K562 (cell line): ENCODE measurements at regions not wholly inside any gene's neighbourhood (a gene's known extent, or its start where the extent isn't known, plus 50 kb on each side); places are given as distances from the start of the nearest gene placed in this dataset.

ENCODE experiments used
- ARID1B ChIP-seq: fragments of 450-650 bp; IDR thresholded peaks from 2 replicates; pipeline ENCODE4 v1.6.1; 2016; ENCODE audit warnings: antibody characterized with exemption, mild to moderate bottlenecking, inconsistent platforms
- BACH1 ChIP-seq: fragments of 200-800 bp; sonication (Bioruptor generic); IDR thresholded peaks from 2 replicates; pipeline ENCODE4 v1.6.1; 2016; ENCODE audit warnings: missing genetic modification characterization, missing compliant biosample characterization
- CC2D1A ChIP-seq: fragments of 450-650 bp; IDR thresholded peaks from 2 replicates; pipeline ENCODE4 v1.6.1; 2017; ENCODE audit warnings: mild to moderate bottlenecking
- CTCF ChIP-seq, 3 experiments: IDR thresholded peaks in 2 of 3; conservative IDR thresholded peaks in 1 of 3; 2 replicates each; pipeline ENCODE4 v1.5.1; 2011 to 2012; ENCODE audit warnings: low read length in 3 of 3, mild to moderate bottlenecking in 3 of 3, control low read depth in 2 of 3, improper control_type of control experiment in 1 of 3, inconsistent platforms in 1 of 3, low read depth in 1 of 3, mixed read lengths in 1 of 3, moderate library complexity in 1 of 3; ENCODE audit not compliant: insufficient read depth in 2 of 3
- EZH2 ChIP-seq: IDR thresholded peaks from 2 replicates; pipeline ENCODE4 v1.6.1; 2012; ENCODE audit warnings: low read depth, mild to moderate bottlenecking, inconsistent platforms, low read length, borderline replicate concordance
- ZBTB2 ChIP-seq: fragments of 450-650 bp; IDR thresholded peaks from 2 replicates; pipeline ENCODE4 v1.6.1; 2016; ENCODE audit warnings: antibody characterized with exemption

- TF ChIP-seq BACH1 (tag): no peak
- no peak for TF ChIP-seq CTCF (IDR thresholded peaks at IDR 0.05 in 2 of 3, conservative IDR thresholded peaks at IDR 0.05 in 1 of 3; ENCODE audit: insufficient read depth in 2 of 3, low read depth in 1 of 3, low read length in 3 of 3)
- no peak for TF ChIP-seq ARID1B
- TF ChIP-seq ZBTB2: no peak
- TF ChIP-seq CC2D1A: no peak
- TF ChIP-seq EZH2: no peak
These were observed 70.3 kb upstream of the RGL1 start for GRCh38 chr1:183734543-183735036.
